GM18873 (cell line): ENCODE measurements at regions not wholly inside any gene's neighbourhood (a gene's known extent, or its start where the extent isn't known, plus 50 kb on each side); places are given as distances from the start of the nearest gene placed in this dataset.

ENCODE experiments used
- ATAC-seq: cut with Tn5 transposase; IDR thresholded peaks from one replicate; pipeline ENCODE4 v1.9.1; 2021; ENCODE audit warnings: mild to moderate bottlenecking, moderate library complexity, moderate number of reproducible peaks; ENCODE audit not compliant: unreplicated experiment, low FRiP score

GRCh38 chr2:222071911-222072310 lies 226.9 kb downstream of the PAX3 start:
- ATAC-seq, result no peak

GRCh38 chr2:222064286-222064685 lies 234.5 kb downstream of the PAX3 start:
- no peak for ATAC-seq

- no peak for ATAC-seq
Observed at GRCh38 chr2:222058819-222059445, 239.9 kb downstream of the PAX3 start.

- ATAC-seq, result no peak
Observed at GRCh38 chr2:222057347-222058073, 241.3 kb downstream of the PAX3 start.

- no peak for ATAC-seq
Observed at GRCh38 chr2:222055328-222055727, 243.5 kb downstream of the PAX3 start.

- ATAC-seq, result no peak
Observed at GRCh38 chr2:222054813-222055212, 244.0 kb downstream of the PAX3 start.

GRCh38 chr2:222052934-222053367 lies 245.8 kb downstream of the PAX3 start:
- ATAC-seq, result no peak

- no peak for ATAC-seq
Observed at GRCh38 chr2:222050981-222051380, 247.8 kb downstream of the PAX3 start.

GRCh38 chr2:222049946-222050345 lies 248.9 kb downstream of the PAX3 start:
- ATAC-seq, result no peak

- no peak for ATAC-seq
Observed at GRCh38 chr2:222043897-222044296, 254.9 kb downstream of the PAX3 start.

GRCh38 chr2:222042666-222043065 lies 256.1 kb downstream of the PAX3 start:
- no peak for ATAC-seq

- ATAC-seq, result no peak
Observed at GRCh38 chr2:222040333-222040732, 258.5 kb downstream of the PAX3 start.

- no peak for ATAC-seq
Observed at GRCh38 chr2:222039821-222040220, 259.0 kb downstream of the PAX3 start.

- no peak for ATAC-seq
Observed at GRCh38 chr2:222038067-222038802, 260.6 kb downstream of the PAX3 start.

GRCh38 chr2:222037211-222037610 lies 261.6 kb downstream of the PAX3 start:
- ATAC-seq, result no peak

GRCh38 chr2:222034058-222034457 lies 264.7 kb downstream of the PAX3 start:
- no peak for ATAC-seq

GRCh38 chr2:222033541-222033940 lies 265.3 kb downstream of the PAX3 start:
- ATAC-seq, result no peak

- ATAC-seq, result no peak
Observed at GRCh38 chr2:222025881-222026271, 272.9 kb downstream of the PAX3 start.

- no peak for ATAC-seq
Observed at GRCh38 chr2:222024932-222025880, 273.6 kb downstream of the PAX3 start.

GRCh38 chr2:222017252-222017850 lies 281.4 kb downstream of the PAX3 start:
- ATAC-seq, result no peak
